ENCODE measurements at regions not wholly inside any gene's neighbourhood (a gene's known extent, or its start where the extent isn't known, plus 50 kb on each side); places are given as distances from the start of the nearest gene placed in this dataset.

DNA sequence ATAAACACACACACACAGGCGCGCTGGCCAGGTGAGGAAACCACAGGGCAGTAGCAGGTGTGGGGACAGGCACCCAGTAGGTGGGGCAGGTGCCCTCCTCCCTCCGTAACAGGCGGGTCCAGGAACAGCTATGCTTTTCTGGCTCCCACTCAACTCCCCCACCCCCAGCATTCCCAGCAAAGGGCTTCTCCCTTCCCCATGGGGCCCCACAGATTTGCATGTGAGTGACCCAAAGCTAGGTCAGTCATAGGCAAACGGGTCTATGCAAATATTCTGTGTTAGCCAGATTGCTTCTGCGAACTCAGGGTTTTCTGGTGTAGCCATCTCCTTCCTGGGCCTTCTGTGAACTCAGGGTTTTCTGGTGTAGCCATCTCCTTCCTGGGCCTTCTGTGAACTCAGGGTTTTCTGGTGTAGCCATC is 114.2 kb downstream of the SIK1 start:
- Histone ChIP-seq H3K27me3 (no peaks in the 10 kb centered on the region), H3K36me3 (no peaks in the 10 kb centered on the region), H3K9me3 (peaks cover 6% of the 10 kb centered on the region; the same call in 1 of the 2 replicates), H3K4me3 (ENCODE audit: low read depth, low read length) (no peak overlapping the region), H3K4me1 (peaks cover 6% of the 10 kb centered on the region; the same call in 1 of the 2 replicates)
- no peak for DNase-seq
- TF ChIP-seq, protein P1, sequence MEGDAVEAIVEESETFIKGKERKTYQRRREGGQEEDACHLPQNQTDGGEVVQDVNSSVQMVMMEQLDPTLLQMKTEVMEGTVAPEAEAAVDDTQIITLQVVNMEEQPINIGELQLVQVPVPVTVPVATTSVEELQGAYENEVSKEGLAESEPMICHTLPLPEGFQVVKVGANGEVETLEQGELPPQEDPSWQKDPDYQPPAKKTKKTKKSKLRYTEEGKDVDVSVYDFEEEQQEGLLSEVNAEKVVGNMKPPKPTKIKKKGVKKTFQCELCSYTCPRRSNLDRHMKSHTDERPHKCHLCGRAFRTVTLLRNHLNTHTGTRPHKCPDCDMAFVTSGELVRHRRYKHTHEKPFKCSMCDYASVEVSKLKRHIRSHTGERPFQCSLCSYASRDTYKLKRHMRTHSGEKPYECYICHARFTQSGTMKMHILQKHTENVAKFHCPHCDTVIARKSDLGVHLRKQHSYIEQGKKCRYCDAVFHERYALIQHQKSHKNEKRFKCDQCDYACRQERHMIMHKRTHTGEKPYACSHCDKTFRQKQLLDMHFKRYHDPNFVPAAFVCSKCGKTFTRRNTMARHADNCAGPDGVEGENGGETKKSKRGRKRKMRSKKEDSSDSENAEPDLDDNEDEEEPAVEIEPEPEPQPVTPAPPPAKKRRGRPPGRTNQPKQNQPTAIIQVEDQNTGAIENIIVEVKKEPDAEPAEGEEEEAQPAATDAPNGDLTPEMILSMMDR (IDR thresholded peaks at IDR 0.05; ENCODE audit: low read depth, low read length), result no peak

DNA sequence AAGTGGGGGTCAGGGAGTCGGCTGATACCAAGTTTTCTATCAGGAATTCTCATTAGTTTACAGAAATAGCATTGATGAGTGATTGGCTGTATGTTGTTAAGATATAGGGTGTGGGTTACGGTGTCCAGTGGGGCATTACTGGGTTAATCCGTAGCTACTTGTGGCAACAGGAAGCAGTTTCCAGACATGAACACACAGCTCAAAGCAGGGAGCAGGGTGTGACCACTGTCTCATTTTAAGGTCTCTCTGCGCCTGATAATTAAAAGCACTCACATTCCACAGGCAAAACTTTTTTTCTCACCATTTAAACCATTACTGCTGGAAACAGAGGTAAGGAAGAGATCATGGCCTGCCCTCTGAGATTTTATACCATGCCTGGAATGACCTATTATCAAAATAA is 114.9 kb downstream of the SIK1 start:
- TF ChIP-seq, protein P1 (IDR thresholded peaks at IDR 0.05; ENCODE audit: low read depth, low read length), result no peak
- Histone ChIP-seq H3K9me3 (peaks cover 1% of the 10 kb centered on the region; the same call in 1 of the 2 replicates), H3K4me3 (ENCODE audit: low read depth, low read length) (no peak overlapping the region), H3K4me1 (peaks cover 11% of the 10 kb centered on the region), H3K36me3 (no peaks in the 10 kb centered on the region), H3K27me3 (no peaks in the 10 kb centered on the region)
- no peak for DNase-seq

- DNase-seq, result no peak
- TF ChIP-seq, protein P1 (IDR thresholded peaks at IDR 0.05; ENCODE audit: low read depth, low read length), result no peak
- Histone ChIP-seq H3K36me3 (no peaks in the 10 kb centered on the region), H3K9me3 (no peaks in the 10 kb centered on the region), H3K4me3 (ENCODE audit: low read depth, low read length) (no peak overlapping the region), H3K27me3 (no peaks in the 10 kb centered on the region), H3K4me1 (peaks cover 16% of the 10 kb centered on the region)
These were observed 115.6 kb downstream of the SIK1 start for GRCh38 chr21:43311301-43311817.

DNA sequence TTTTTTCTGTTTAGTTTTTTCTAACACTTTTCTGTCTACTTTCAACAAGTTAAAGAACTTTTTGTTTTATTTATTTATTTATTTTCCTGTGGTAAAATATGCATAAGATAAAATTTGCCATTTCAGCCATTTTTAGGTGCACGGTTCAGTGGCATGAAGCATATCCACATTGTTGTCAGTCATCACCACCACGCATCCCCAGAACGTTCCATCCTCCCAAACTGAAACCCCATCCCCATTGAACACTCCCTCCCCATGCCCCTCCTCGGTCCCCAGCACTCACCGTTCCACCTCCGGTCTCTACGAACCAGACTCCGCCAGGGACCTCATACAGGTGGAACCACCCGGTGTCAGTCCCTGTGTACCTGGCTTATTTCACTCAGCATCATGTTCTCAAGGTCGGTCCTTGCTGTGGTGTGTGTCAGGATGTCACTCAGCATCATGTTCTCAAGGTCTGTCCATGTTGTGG is 118.1 kb downstream of the SIK1 start:
- no peaks in the 10 kb centered on the region for H3K36me3 ChIP-seq
- no peaks in the 10 kb centered on the region for H3K9me3 ChIP-seq
- H3K4me1 ChIP-seq, result peaks cover 16% of the 10 kb centered on the region
- DNase-seq, result no peak
- H3K27me3 ChIP-seq, result no peaks in the 10 kb centered on the region
- H3K4me3 ChIP-seq (ENCODE audit: low read depth, low read length), result no peak overlapping the region
- TF ChIP-seq, protein P1 (IDR thresholded peaks at IDR 0.05; ENCODE audit: low read depth, low read length), result no peak

- peaks cover 22% of the 10 kb centered on the region for H3K4me1 ChIP-seq
- no peak overlapping the region for H3K4me3 ChIP-seq (ENCODE audit: low read depth, low read length)
- no peaks in the 10 kb centered on the region for H3K36me3 ChIP-seq
- H3K27me3 ChIP-seq, result no peaks in the 10 kb centered on the region
- no peak for DNase-seq
- H3K9me3 ChIP-seq, result no peaks in the 10 kb centered on the region
- TF ChIP-seq, protein P1 (IDR thresholded peaks at IDR 0.05; ENCODE audit: low read depth, low read length), result no peak
These were observed 118.7 kb downstream of the SIK1 start for GRCh38 chr21:43308101-43308814.

- no peak overlapping the region for H3K4me3 ChIP-seq (ENCODE audit: low read depth, low read length)
- H3K27me3 ChIP-seq, result no peaks in the 10 kb centered on the region
These were observed 119.3 kb downstream of the SIK1 start for GRCh38 chr21:43307677-43308070.

More at GRCh38 chr21:43307677-43308070, 119.3 kb downstream of the SIK1 start:
- no peaks in the 10 kb centered on the region for H3K9me3 ChIP-seq
- no peak for DNase-seq
- peaks cover 28% of the 10 kb centered on the region for H3K4me1 ChIP-seq
- H3K36me3 ChIP-seq, result no peaks in the 10 kb centered on the region
- TF ChIP-seq, protein P1 (IDR thresholded peaks at IDR 0.05; ENCODE audit: low read depth, low read length), result no peak
